ENCODE measurements at regions not wholly inside any gene's neighbourhood (a gene's known extent, or its start where the extent isn't known, plus 50 kb on each side); places are given as distances from the start of the nearest gene placed in this dataset.

- H3K14ac ChIP-seq (replicated peaks; ENCODE audit: low read depth, low read length), result no peak overlapping the region
- no peak overlapping the region for H4K8ac ChIP-seq (ENCODE audit: low read depth in 2 of 2, low read length in 2 of 2)
- H2BK20ac ChIP-seq (ENCODE audit: low read depth, low read length), result no peak overlapping the region
- BruUV-seq (replicated peaks), result no TSS peak
- H3K36me3 ChIP-seq (ENCODE audit: control insufficient read depth, insufficient read depth, low read length), result no peaks in the 10 kb centered on the region
- H2AFZ ChIP-seq (replicated peaks; ENCODE audit: low read length, poor library complexity), result no peak overlapping the region
- no peaks in the 10 kb centered on the region for H3K9me1 ChIP-seq (ENCODE audit: insufficient read depth, low read length)
- DNase-seq (no peak), ATAC-seq (ENCODE audit: low read depth) (no peak)
- H3K4me3 ChIP-seq (ENCODE audit: insufficient read depth, low read depth, low read length), result no peak overlapping the region
- TF ChIP-seq MAFK (IDR thresholded peaks at IDR 0.05; ENCODE audit: low read depth, low read length) (no peak), MAZ (IDR thresholded peaks at IDR 0.05; ENCODE audit: borderline replicate concordance, low read depth, low read length) (no peak)
- no peak overlapping the region for H3K4me2 ChIP-seq (ENCODE audit: low read depth, low read length)
- no peak overlapping the region for H2BK15ac ChIP-seq (ENCODE audit: low read depth, low read length)
- H4K20me1 ChIP-seq (ENCODE audit: insufficient read depth, low read length), result no peaks in the 10 kb centered on the region
- no peak overlapping the region for H2AK9ac ChIP-seq (replicated peaks; ENCODE audit: low read depth, low read length, poor library complexity)
- CTCF ChIA-PET, result interaction anchor here (0.6 to 1.0 kb wide), 2 partner anchors 14 to 181 kb away, joined by 3 read pairs; no protein-coding TSS in a partner anchor
- no peaks in the 10 kb centered on the region for H3K27me3 ChIP-seq (ENCODE audit: control insufficient read depth, insufficient read depth, low read length)
- no peak overlapping the region for H2BK120ac ChIP-seq (ENCODE audit: low read depth, low read length)
- no peak overlapping the region for H3K27ac ChIP-seq (ENCODE audit: insufficient read depth, low read length)
- H4K5ac ChIP-seq (ENCODE audit: low read depth, low read length), result no peak overlapping the region
- no peak overlapping the region for H3K18ac ChIP-seq (ENCODE audit: low read depth, low read length)
- no peak overlapping the region for H2BK5ac ChIP-seq (ENCODE audit: low read depth, low read length, poor library complexity, severe bottlenecking)
- no peak overlapping the region for H3K56ac ChIP-seq (ENCODE audit: extremely low read depth, insufficient read depth, low read length)
- WGBS, 2 experiments (ENCODE audit: extremely low coverage in 2 of 2, insufficient read length in 1 of 2), result no CpG with 5 or more reads among the region's 1 CpG
- H3K23ac ChIP-seq (ENCODE audit: low read depth, low read length), result no peak overlapping the region
- dilution Hi-C loops (cut with HindIII; ENCODE audit: low sequenced_read_pairs, unreplicated experiment), result no loop called here
- H2AK5ac ChIP-seq (ENCODE audit: low read depth, low read length), result no peak overlapping the region
- no peaks in the 10 kb centered on the region for H3K79me1 ChIP-seq (ENCODE audit: low read depth in 1 of 2, low read length in 2 of 2)
- H3K9ac ChIP-seq (ENCODE audit: low read depth, low read length), result no peak overlapping the region
- peaks cover 5% of the 10 kb centered on the region; the same call in 1 of the 2 replicates for H3K4me1 ChIP-seq (ENCODE audit: control insufficient read depth, insufficient read depth, low read length)
- no peaks in the 10 kb centered on the region for H3K9me3 ChIP-seq (ENCODE audit: control insufficient read depth, insufficient read depth, low read length)
- POLR2A ChIA-PET (ENCODE audit: unreplicated experiment), result no interaction called here
- in situ Hi-C loops (cut with MboI; ENCODE audit: low sequenced_read_pairs), result no loop called here
- no peak overlapping the region for H4K91ac ChIP-seq (ENCODE audit: insufficient read depth, low read depth, low read length)
- no peak overlapping the region for H3K4ac ChIP-seq (ENCODE audit: low read depth, low read length)
- intact Hi-C loops (cut with micrococcal nuclease), result loop anchor here (5.0 kb wide), 1 partner anchor 242 kb away; the partner anchor contains the start of gene IVNS1ABP
Measured at GRCh38 chr1:185559151-185559550, 175.0 kb upstream of the HMCN1 start.

Data from IMR-90 (cell line).